ENCODE measurements at regions not wholly inside any gene's neighbourhood (a gene's known extent, or its start where the extent isn't known, plus 50 kb on each side); places are given as distances from the start of the nearest gene placed in this dataset.

DNA sequence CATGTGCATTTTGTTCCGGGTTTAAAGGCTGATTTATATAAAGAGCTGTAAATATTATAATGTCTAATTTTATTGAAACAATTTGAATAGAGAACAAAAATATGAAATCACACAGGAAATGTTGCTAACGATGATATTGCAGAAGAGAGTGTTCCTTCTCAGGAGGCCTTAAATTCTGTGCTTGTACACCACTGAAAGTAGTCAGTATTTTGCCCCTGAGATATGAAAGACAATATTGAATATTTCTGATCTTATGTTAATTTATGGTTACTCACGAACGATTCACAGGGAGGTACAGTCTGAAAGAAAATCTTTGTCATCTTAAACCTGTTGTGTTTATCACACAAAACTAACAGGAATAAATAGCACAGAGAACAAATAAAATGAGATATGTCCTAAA is 213.2 kb upstream of the PLSCR5 start:
- no peak for ATAC-seq
- no peaks in the 10 kb centered on the region for H3K27me3 ChIP-seq (ENCODE audit: insufficient read depth in 3 of 3, low read length in 2 of 3)
- DNase-seq, result no peak
- TF ChIP-seq, protein P1, sequence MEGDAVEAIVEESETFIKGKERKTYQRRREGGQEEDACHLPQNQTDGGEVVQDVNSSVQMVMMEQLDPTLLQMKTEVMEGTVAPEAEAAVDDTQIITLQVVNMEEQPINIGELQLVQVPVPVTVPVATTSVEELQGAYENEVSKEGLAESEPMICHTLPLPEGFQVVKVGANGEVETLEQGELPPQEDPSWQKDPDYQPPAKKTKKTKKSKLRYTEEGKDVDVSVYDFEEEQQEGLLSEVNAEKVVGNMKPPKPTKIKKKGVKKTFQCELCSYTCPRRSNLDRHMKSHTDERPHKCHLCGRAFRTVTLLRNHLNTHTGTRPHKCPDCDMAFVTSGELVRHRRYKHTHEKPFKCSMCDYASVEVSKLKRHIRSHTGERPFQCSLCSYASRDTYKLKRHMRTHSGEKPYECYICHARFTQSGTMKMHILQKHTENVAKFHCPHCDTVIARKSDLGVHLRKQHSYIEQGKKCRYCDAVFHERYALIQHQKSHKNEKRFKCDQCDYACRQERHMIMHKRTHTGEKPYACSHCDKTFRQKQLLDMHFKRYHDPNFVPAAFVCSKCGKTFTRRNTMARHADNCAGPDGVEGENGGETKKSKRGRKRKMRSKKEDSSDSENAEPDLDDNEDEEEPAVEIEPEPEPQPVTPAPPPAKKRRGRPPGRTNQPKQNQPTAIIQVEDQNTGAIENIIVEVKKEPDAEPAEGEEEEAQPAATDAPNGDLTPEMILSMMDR (IDR thresholded peaks at IDR 0.05), result no peak
- H3K9me3 ChIP-seq, result no peaks in the 10 kb centered on the region
- intact Hi-C loops (cut with DNase I), result loop anchor here (5.0 kb wide), 1 partner anchor 374 kb away; no protein-coding TSS in a partner anchor
- H3K27ac ChIP-seq, result no peak overlapping the region
- WGBS, 3 donors, result 53 to 61% (median 57%) methylated on average over 4 of the region's 4 CpGs
- H3K36me3 ChIP-seq (ENCODE audit: insufficient read depth in 1 of 2, low read depth in 1 of 2), result no peaks in the 10 kb centered on the region
- no peak overlapping the region for H3K4me3 ChIP-seq
- H3K4me1 ChIP-seq, result no peaks in the 10 kb centered on the region

DNA sequence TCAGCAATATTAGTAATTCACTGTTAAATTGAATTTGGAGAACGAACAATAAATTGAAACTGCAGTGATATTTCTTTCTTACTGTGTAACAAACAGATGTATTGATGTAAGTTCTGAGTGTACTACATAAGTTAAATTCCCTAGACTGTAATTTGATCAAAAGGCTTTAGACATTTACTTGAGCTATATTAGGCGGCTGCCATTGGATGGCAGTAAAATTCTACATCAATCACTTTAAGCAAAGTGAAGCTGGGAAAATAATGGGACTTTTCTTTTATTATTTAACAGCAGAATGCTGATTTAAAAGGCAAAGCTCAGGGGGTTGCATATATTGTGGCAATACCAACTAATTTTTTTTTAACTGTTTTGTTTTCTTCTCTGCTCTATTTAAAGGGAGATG is 212.6 kb upstream of the PLSCR5 start:
- H3K4me1 ChIP-seq, result no peaks in the 10 kb centered on the region
- intact Hi-C loops (cut with DNase I), result loop anchor here (5.0 kb wide), 1 partner anchor 375 kb away; no protein-coding TSS in a partner anchor
- WGBS, 3 donors, result 35 to 51% (median 45%) methylated on average over 2 of the region's 2 CpGs
- peak in 2 of 4 donors; percentile 43 to 79 for ATAC-seq
- no peak overlapping the region for H3K27ac ChIP-seq
- H3K4me3 ChIP-seq, result no peak overlapping the region
- no peaks in the 10 kb centered on the region for H3K36me3 ChIP-seq (ENCODE audit: insufficient read depth in 1 of 2, low read depth in 1 of 2)
- H3K27me3 ChIP-seq (ENCODE audit: insufficient read depth in 3 of 3, low read length in 2 of 3), result no peaks in the 10 kb centered on the region
- no peaks in the 10 kb centered on the region for H3K9me3 ChIP-seq
- no peak for DNase-seq
- TF ChIP-seq, protein P1 (IDR thresholded peaks at IDR 0.05), result peak; percentile 37

DNA sequence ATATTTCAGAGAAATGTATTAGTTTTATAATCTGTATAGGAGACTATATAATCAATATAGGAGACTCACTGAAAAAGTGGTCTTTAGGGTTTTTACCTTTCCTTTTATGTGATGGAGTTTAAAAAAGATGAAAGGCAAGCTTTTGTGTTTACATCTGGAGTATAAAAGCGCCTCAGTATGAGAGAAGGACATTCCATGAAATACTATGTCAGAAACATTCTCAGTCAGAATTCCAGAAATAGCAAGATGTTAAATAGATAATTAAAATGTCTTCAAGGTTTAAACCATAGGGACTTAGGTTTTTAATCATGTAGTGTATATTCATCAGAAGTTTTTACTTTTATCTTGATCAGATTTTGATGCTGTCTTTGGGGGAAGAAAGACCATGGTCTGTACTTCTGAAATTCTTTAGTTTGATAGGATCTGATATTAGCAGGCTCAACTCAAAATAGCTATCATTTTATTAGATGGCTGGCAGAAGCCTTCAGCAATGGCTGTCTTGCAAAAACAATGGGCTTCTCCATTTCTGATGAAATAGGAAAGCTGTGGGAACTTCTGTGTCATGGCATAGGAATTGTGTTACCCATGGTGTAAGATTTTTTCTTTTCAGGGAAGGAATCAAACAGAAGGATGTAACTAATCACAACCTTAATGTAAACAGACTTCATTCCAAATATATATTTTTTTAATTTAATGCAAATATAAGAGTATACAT is 209.6 kb upstream of the PLSCR5 start:
- no peak for ATAC-seq
- Histone ChIP-seq H3K4me1 (no peaks in the 10 kb centered on the region), H3K36me3 (ENCODE audit: insufficient read depth in 1 of 2, low read depth in 1 of 2) (no peaks in the 10 kb centered on the region), H3K27me3 (ENCODE audit: insufficient read depth in 3 of 3, low read length in 2 of 3) (no peaks in the 10 kb centered on the region), H3K9me3 (no peaks in the 10 kb centered on the region), H3K27ac (no peak overlapping the region), H3K4me3 (no peak overlapping the region)
- 89% methylated on average over 1 of the region's 1 CpG for WGBS, 3 donors
- DNase-seq, result no peak
- TF ChIP-seq, protein P1 (IDR thresholded peaks at IDR 0.05), result no peak
- intact Hi-C loops (cut with DNase I), result loop anchor here (5.0 kb wide), 1 partner anchor 378 kb away; no protein-coding TSS in a partner anchor

DNA sequence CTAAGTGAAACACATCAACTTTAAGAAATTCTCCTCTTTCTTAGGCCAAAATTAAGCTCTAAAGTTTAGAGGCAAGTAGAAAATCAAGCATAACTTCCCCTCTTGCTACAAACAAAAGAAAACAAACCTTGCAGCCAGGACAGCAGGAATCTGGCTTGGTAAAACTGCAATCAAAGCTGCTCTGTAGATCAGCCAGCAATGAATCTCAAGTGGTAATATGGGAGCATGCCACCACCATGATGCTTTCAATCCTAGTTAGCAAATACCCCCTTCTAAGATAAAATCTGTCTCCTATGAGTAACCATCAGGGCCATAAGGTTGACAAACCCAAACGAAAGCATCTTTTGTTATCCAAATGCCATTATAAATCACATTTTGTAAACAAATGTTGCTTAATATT is 208.3 kb upstream of the PLSCR5 start:
- TF ChIP-seq, protein P1 (IDR thresholded peaks at IDR 0.05), result no peak
- Histone ChIP-seq H3K36me3 (ENCODE audit: insufficient read depth in 1 of 2, low read depth in 1 of 2) (no peaks in the 10 kb centered on the region), H3K27me3 (ENCODE audit: insufficient read depth in 3 of 3, low read length in 2 of 3) (no peaks in the 10 kb centered on the region), H3K9me3 (no peaks in the 10 kb centered on the region), H3K4me3 (no peak overlapping the region), H3K4me1 (no peaks in the 10 kb centered on the region), H3K27ac (no peak overlapping the region)
- intact Hi-C loops (cut with DNase I), result no loop called here
- ATAC-seq (no peak), DNase-seq (no peak)
- WGBS, 3 donors, result 20 to 44% (median 30%) methylated on average over 1 of the region's 1 CpG

DNA sequence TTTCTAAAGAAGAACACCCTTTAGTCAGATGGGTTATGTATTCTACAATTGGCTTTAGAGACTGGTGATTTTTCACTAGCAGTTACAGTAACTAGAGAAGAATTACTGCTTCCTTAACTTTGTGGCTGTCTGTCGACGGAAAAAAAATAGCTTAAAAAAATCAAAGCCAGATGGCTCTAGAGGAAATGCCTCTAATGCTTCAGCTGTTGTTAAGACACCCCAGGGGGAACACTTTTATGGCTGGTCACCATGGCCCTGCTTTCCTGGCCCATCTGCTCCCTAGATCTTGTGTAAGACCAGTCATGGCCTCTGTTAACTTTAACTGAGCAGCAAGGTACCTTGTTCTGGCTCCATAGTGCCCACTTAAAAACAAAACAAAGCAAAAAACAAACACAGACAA is 198.6 kb upstream of the PLSCR5 start:
- TF ChIP-seq, protein P1 (IDR thresholded peaks at IDR 0.05), result no peak
- no peak overlapping the region for H3K4me3 ChIP-seq
- no peak for ATAC-seq
- WGBS, 3 donors, result 17 to 22% (median 20%) methylated on average over 2 of the region's 2 CpGs
- intact Hi-C loops (cut with DNase I), result no loop called here
- no peaks in the 10 kb centered on the region for H3K36me3 ChIP-seq (ENCODE audit: insufficient read depth in 1 of 2, low read depth in 1 of 2)
- DNase-seq, result no peak
- H3K9me3 ChIP-seq, result no peaks in the 10 kb centered on the region
- H3K27ac ChIP-seq, result no peak overlapping the region
- no peaks in the 10 kb centered on the region for H3K27me3 ChIP-seq (ENCODE audit: insufficient read depth in 3 of 3, low read length in 2 of 3)
- H3K4me1 ChIP-seq, result no peaks in the 10 kb centered on the region

Data from psoas muscle (tissue), 7 donors.